HepG2 (cell line): ENCODE measurements at regions not wholly inside any gene's neighbourhood (a gene's known extent, or its start where the extent isn't known, plus 50 kb on each side); places are given as distances from the start of the nearest gene placed in this dataset.
A peak's percentile ranks its signal among the peaks of the same experiment; 100 is the strongest.

ENCODE experiments used
- DNMT1 ChIP-seq: sonication (generic); formaldehyde crosslinking; IDR thresholded peaks from 2 replicates; pipeline ENCODE4 v1.5.1; 2020; ENCODE audit warnings: mild to moderate bottlenecking, missing genetic modification reagents
- DPF2 ChIP-seq: sonication (generic); formaldehyde crosslinking; IDR thresholded peaks from 2 replicates; pipeline ENCODE4 v1.4.0; 2020; ENCODE audit warnings: mild to moderate bottlenecking, low read depth, missing genetic modification reagents, borderline replicate concordance
- SAFB2 ChIP-seq: sonication (generic); formaldehyde crosslinking; IDR thresholded peaks from 2 replicates; pipeline ENCODE4 v1.5.1; 2020; ENCODE audit warnings: missing genetic modification reagents, low read depth, mild to moderate bottlenecking, borderline replicate concordance
- SP1 ChIP-seq, 2 experiments: fragments of 450-650 bp in 1 of 2; sonication (generic) in 1 of 2; formaldehyde crosslinking in 1 of 2; IDR thresholded peaks; 2 replicates each; pipeline versions ENCODE4 v1.4.0 to v1.6.1; 2016 to 2020; ENCODE audit warnings: missing genetic modification reagents in 1 of 2
- UBTF ChIP-seq: sonication (generic); formaldehyde crosslinking; IDR thresholded peaks from 2 replicates; pipeline ENCODE4 v1.4.0; 2020; ENCODE audit warnings: mild to moderate bottlenecking, missing genetic modification reagents
- XBP1 ChIP-seq: sonication (generic); formaldehyde crosslinking; IDR thresholded peaks from 2 replicates; pipeline ENCODE4 v1.5.0; 2020; ENCODE audit warnings: missing genetic modification reagents
- ZBTB39 ChIP-seq: sonication (generic); formaldehyde crosslinking; IDR thresholded peaks from 2 replicates; pipeline ENCODE4 v1.5.0; 2020; ENCODE audit warnings: missing genetic modification reagents
- ZNF180 ChIP-seq: sonication (generic); formaldehyde crosslinking; IDR thresholded peaks from 2 replicates; pipeline ENCODE4 v1.4.0; 2020; ENCODE audit warnings: low read depth, missing genetic modification reagents, borderline replicate concordance
- ZNF234 ChIP-seq: sonication (generic); formaldehyde crosslinking; conservative IDR thresholded peaks from 2 replicates; pipeline ENCODE4 v1.5.1; 2020; ENCODE audit warnings: mild to moderate bottlenecking, missing genetic modification reagents
- ZNF318 ChIP-seq: sonication (generic); formaldehyde crosslinking; IDR thresholded peaks from 2 replicates; pipeline ENCODE4 v1.4.0; 2020; ENCODE audit warnings: mild to moderate bottlenecking, missing genetic modification reagents
- ZNF343 ChIP-seq: sonication (generic); formaldehyde crosslinking; IDR thresholded peaks from 2 replicates; pipeline ENCODE4 v1.4.0; 2020; ENCODE audit warnings: mild to moderate bottlenecking, missing genetic modification reagents
- ZNF639 ChIP-seq: conservative IDR thresholded peaks from 2 replicates; pipeline ENCODE4 v1.6.1; 2018; ENCODE audit warnings: missing genetic modification reagents

- TF ChIP-seq ZNF318 (no peak), SP1 (IDR thresholded peaks at IDR 0.05) (no peak), SP1 (CRISPR knock-in tag; IDR thresholded peaks at IDR 0.05) (peak; percentile 43; the same call in 1 of the 2 replicates), ZBTB39 (CRISPR knock-in tag) (no peak), UBTF (CRISPR knock-in tag) (no peak), DPF2 (CRISPR knock-in tag) (no peak), SAFB2 (CRISPR knock-in tag) (no peak), ZNF180 (CRISPR knock-in tag) (no peak), DNMT1 (CRISPR knock-in tag) (no peak), ZNF639 (CRISPR knock-in tag) (no peak), ZNF343 (CRISPR knock-in tag) (no peak), XBP1 (CRISPR knock-in tag) (no peak), ZNF234 (no peak)
Measured at GRCh38 chr11:43576803-43577521, 103.6 kb upstream of the HSD17B12 start (continued).
